ENCODE measurements at regions not wholly inside any gene's neighbourhood (a gene's known extent, or its start where the extent isn't known, plus 50 kb on each side); places are given as distances from the start of the nearest gene placed in this dataset.

DNA sequence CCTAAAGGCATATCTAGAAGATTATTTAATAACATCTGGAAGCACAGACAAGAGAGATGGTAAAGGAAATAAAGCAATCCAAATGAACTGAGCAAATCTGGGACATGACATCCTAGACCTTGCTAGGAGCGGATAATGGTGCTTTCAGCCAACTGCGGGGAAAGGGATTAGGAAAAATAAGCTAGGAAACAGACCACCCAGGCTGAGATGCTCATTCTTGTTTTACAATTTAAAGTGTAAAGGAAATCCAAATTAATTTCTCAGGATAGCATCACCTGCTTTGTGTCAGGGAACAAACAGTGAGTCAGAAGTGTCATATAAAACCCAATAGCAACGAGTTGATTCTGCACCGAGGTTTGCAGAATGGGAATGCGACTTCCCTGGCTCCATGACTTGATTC is 112.5 kb upstream of the CXCR4 start:
- intact Hi-C loops (cut with micrococcal nuclease): no loop called here
- 94% methylated on average over 5 of the region's 5 CpGs for WGBS (ENCODE audit: insufficient coverage)
- Mint-ChIP-seq H3K4me1 (peaks cover 12 to 27% of the 10 kb centered on the region in 2 donors), H3K27ac (no peak overlapping the region), H3K27me3 (ENCODE audit: low read depth in 2 of 2) (peaks cover 15 to 38% of the 10 kb centered on the region in 2 donors), H3K4me3 (no peak overlapping the region), H3K36me3 (no peaks in the 10 kb centered on the region), H3K9me3 (no peaks in the 10 kb centered on the region)
- ATAC-seq (no peak), DNase-seq (no peak)
- H3K27ac ChIP-seq (ENCODE audit: low read length): no peak overlapping the region
- no peaks in the 10 kb centered on the region for H3K36me3 ChIP-seq (ENCODE audit: control insufficient read depth, insufficient read depth, low read length)
- H3K4me1 ChIP-seq (ENCODE audit: control insufficient read depth, insufficient read depth, low read length): peaks cover 17% of the 10 kb centered on the region
- TF ChIP-seq, protein P1, sequence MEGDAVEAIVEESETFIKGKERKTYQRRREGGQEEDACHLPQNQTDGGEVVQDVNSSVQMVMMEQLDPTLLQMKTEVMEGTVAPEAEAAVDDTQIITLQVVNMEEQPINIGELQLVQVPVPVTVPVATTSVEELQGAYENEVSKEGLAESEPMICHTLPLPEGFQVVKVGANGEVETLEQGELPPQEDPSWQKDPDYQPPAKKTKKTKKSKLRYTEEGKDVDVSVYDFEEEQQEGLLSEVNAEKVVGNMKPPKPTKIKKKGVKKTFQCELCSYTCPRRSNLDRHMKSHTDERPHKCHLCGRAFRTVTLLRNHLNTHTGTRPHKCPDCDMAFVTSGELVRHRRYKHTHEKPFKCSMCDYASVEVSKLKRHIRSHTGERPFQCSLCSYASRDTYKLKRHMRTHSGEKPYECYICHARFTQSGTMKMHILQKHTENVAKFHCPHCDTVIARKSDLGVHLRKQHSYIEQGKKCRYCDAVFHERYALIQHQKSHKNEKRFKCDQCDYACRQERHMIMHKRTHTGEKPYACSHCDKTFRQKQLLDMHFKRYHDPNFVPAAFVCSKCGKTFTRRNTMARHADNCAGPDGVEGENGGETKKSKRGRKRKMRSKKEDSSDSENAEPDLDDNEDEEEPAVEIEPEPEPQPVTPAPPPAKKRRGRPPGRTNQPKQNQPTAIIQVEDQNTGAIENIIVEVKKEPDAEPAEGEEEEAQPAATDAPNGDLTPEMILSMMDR (IDR thresholded peaks at IDR 0.05): no peak
- H3K27me3 ChIP-seq (ENCODE audit: control insufficient read depth, insufficient read depth, low read length): no peaks in the 10 kb centered on the region
- H3K4me3 ChIP-seq (ENCODE audit: low read length): no peak overlapping the region
- H3K9me3 ChIP-seq (ENCODE audit: control insufficient read depth, insufficient read depth, low read length): no peaks in the 10 kb centered on the region

DNA sequence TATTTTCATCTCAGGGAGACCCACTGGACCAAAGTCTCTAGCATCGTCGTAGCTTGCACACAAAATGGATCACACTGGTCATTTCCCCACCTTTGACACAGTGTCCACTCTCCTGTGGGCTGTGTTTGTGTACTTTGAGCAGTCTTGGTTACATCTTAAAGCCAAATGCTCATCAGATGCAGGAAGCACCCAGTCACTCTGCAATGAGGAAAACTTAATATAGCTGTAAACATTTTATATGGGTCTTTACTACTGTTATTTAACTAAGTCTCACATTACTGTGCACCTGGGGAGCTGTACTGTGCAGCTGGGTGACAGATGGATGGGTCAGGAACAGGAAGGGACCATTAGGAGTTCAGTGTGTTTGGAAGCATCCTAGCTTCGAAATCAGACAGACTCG is 109.0 kb upstream of the CXCR4 start:
- H3K36me3 Mint-ChIP-seq: no peaks in the 10 kb centered on the region
- Histone ChIP-seq H3K27ac (ENCODE audit: low read length) (no peak overlapping the region), H3K4me3 (ENCODE audit: low read length) (no peak overlapping the region), H3K36me3 (ENCODE audit: control insufficient read depth, insufficient read depth, low read length) (no peaks in the 10 kb centered on the region), H3K4me1 (ENCODE audit: control insufficient read depth, insufficient read depth, low read length) (peaks cover 31% of the 10 kb centered on the region), H3K9me3 (ENCODE audit: control insufficient read depth, insufficient read depth, low read length) (no peaks in the 10 kb centered on the region), H3K27me3 (ENCODE audit: control insufficient read depth, insufficient read depth, low read length) (no peaks in the 10 kb centered on the region)
- H3K27ac Mint-ChIP-seq: peak overlapping the region in 1 of 2 donors; percentile 87
- TF ChIP-seq, protein P1 (IDR thresholded peaks at IDR 0.05): no peak
- no peak for DNase-seq
- no peak overlapping the region for H3K4me3 Mint-ChIP-seq
- peaks cover 12 to 37% of the 10 kb centered on the region in 2 donors for H3K27me3 Mint-ChIP-seq (ENCODE audit: low read depth in 2 of 2)
- peaks cover 22 to 32% of the 10 kb centered on the region in 2 donors for H3K4me1 Mint-ChIP-seq
- no peak for ATAC-seq
- intact Hi-C loops (cut with micrococcal nuclease): loop anchor here (1.0 to 10.0 kb wide), 8 partner anchors 14 to 312 kb away; no protein-coding TSS in a partner anchor
- H3K9me3 Mint-ChIP-seq: no peaks in the 10 kb centered on the region
- WGBS (ENCODE audit: insufficient coverage): 100% methylated on average over 4 of the region's 4 CpGs

DNA sequence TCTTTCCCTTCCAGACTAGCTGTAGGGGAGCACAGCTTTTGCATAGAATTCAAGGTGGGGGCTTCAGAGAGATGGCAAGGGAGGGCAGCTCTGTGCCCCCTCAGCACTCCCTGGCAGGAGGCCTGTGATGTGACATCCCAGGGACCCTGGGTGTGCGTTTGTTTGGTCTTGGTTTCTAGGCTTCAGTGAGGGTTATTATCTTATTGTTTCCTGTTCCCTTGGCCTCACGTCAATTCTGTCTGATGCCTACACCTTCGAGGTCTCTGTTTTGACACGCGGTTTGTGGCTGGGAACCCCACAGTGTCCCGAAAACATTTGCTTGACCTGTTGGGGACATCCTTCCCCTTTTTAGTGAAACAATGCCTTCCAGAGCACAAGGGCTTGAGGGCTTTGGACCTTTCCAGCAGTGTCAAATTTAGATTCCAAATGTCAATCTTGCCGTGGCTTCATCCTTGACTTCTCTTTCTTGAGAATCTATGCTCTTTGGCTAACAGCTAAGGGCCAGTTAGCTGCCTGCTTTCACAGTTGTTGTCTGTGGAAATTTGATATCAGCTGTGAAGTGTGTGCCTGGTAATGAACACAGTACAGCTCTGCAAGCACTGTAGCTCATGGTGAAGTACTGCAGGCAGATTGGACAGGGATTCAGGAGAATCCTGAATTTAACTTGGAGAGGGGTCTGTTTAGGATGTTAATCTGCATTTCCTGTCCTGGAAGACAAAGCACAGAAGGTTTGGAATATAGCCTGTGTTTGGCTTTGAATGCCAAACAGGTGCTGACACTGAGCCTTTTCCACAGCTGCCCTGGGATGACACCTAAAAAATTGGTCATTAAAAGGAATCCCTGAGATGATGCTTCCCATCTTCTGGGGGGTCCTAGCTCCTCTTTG is 108.2 kb upstream of the CXCR4 start:
- ATAC-seq (peak; percentile 85 to 94 (median 93)), DNase-seq (peak; percentile 72 to 77)
- Mint-ChIP-seq H3K27ac (peak overlapping the region; percentile 86 to 87), H3K27me3 (ENCODE audit: low read depth in 2 of 2) (peaks cover 10 to 30% of the 10 kb centered on the region in 2 donors), H3K36me3 (no peaks in the 10 kb centered on the region), H3K9me3 (no peaks in the 10 kb centered on the region), H3K4me3 (peak overlapping the region; percentile 40), H3K4me1 (peaks cover 22 to 32% of the 10 kb centered on the region in 2 donors)
- H3K36me3 ChIP-seq (ENCODE audit: control insufficient read depth, insufficient read depth, low read length): no peaks in the 10 kb centered on the region
- no peaks in the 10 kb centered on the region for H3K27me3 ChIP-seq (ENCODE audit: control insufficient read depth, insufficient read depth, low read length)
- peaks cover 31% of the 10 kb centered on the region for H3K4me1 ChIP-seq (ENCODE audit: control insufficient read depth, insufficient read depth, low read length)
- H3K4me3 ChIP-seq (ENCODE audit: low read length): no peak overlapping the region
- intact Hi-C loops (cut with micrococcal nuclease): loop anchor here (1.0 to 10.0 kb wide), 9 partner anchors 13 to 311 kb away; no protein-coding TSS in a partner anchor
- peak overlapping the region; percentile 61 for H3K27ac ChIP-seq (ENCODE audit: low read length)
- TF ChIP-seq, protein P1 (IDR thresholded peaks at IDR 0.05): no peak
- no peaks in the 10 kb centered on the region for H3K9me3 ChIP-seq (ENCODE audit: control insufficient read depth, insufficient read depth, low read length)
- WGBS (ENCODE audit: insufficient coverage): 7% methylated on average over 7 of the region's 7 CpGs
